ENCODE measurements at regions not wholly inside any gene's neighbourhood (a gene's known extent, or its start where the extent isn't known, plus 50 kb on each side); places are given as distances from the start of the nearest gene placed in this dataset.

DNA sequence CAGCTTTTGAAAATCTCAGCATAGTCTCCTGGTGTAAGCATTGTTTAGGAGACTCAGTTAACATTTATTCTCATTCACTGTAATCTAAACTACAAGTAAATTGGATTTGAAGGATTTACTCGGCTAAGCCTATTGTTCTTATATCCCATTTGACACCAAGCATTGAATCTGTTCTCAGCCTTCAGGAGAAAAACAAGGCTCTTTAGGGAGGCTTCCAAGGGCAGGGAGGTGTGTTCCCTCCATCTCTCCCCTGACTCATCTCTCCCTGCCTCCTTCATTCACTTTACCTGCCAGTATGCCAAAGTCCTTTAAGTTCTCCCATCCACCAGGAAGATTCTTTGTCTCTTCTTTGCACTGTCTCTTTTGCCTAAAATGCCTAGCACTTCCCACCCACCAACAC, 347.8 kb downstream of the MFSD1 start:
- TF ChIP-seq, protein P1, sequence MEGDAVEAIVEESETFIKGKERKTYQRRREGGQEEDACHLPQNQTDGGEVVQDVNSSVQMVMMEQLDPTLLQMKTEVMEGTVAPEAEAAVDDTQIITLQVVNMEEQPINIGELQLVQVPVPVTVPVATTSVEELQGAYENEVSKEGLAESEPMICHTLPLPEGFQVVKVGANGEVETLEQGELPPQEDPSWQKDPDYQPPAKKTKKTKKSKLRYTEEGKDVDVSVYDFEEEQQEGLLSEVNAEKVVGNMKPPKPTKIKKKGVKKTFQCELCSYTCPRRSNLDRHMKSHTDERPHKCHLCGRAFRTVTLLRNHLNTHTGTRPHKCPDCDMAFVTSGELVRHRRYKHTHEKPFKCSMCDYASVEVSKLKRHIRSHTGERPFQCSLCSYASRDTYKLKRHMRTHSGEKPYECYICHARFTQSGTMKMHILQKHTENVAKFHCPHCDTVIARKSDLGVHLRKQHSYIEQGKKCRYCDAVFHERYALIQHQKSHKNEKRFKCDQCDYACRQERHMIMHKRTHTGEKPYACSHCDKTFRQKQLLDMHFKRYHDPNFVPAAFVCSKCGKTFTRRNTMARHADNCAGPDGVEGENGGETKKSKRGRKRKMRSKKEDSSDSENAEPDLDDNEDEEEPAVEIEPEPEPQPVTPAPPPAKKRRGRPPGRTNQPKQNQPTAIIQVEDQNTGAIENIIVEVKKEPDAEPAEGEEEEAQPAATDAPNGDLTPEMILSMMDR (IDR thresholded peaks at IDR 0.05): no peak
- no peak for TF ChIP-seq POLR2A (IDR thresholded peaks at IDR 0.05)
